GM21528 (cell line): ENCODE measurements at regions not wholly inside any gene's neighbourhood (a gene's known extent, or its start where the extent isn't known, plus 50 kb on each side); places are given as distances from the start of the nearest gene placed in this dataset.
"Not testable (repeated sequence)": the region's sequence is repeated elsewhere in the genome, so short reads cannot be mapped to it uniquely, and the experiment has no call there.

Source experiments
- ATAC-seq: cut with Tn5 transposase; IDR thresholded peaks from one replicate; pipeline ENCODE4 v1.9.1; 2021; ENCODE audit warnings: mild to moderate bottlenecking, moderate library complexity; ENCODE audit not compliant: unreplicated experiment, low FRiP score

DNA sequence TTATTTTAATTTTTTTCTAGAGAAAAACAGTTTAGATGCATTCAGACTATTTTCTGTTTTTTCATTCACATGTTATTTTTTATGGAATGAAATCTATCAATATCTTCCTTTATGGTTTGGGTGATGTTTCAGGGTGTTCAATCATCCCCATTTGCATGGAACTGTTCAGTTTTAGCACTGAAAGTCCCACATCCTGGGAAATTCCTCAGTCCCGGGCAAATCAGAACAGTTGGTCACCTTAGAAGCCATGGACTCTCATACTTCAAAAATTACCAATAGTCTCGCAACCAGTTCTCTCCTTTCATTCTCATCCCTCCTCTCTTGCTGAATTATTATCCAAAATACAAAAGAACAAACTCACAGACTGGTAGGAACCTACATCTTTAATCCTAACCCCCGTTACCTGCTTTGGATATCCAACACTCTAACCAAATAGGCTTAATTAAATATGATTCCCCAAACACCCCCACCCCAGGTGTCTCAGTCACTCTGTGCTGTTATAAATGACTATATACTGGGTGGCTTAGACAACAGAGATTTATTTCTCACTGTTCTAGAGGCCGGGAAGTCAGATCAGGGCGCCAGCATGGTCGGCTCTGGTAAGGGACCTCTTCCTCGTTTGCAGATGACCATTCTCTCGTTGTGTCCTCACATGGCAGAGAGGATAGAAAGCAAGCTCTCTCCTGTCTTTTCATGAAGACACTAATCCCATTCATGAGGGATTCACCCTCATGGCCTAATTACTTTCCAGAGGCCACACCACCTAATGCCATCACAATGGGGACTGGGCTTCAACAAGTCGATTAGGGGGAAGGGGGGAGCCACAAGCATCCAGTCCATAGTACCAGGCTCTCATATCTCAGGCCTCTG lies 57.7 kb upstream of the SLC1A4 start:
- no peak for ATAC-seq

DNA sequence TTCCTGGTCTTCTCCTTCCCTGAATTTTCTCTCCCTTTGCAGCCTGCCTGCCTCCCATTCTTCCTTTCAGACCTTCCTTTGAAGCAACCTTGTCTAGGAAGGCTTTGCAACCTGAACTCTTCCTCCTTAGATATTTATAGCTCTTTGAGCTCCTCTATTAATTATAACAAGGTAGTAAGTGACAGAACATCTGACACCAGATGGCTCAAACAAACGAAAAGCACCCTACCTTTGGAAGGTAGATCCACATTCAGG lies 57.2 kb upstream of the SLC1A4 start:
- ATAC-seq: no peak

DNA sequence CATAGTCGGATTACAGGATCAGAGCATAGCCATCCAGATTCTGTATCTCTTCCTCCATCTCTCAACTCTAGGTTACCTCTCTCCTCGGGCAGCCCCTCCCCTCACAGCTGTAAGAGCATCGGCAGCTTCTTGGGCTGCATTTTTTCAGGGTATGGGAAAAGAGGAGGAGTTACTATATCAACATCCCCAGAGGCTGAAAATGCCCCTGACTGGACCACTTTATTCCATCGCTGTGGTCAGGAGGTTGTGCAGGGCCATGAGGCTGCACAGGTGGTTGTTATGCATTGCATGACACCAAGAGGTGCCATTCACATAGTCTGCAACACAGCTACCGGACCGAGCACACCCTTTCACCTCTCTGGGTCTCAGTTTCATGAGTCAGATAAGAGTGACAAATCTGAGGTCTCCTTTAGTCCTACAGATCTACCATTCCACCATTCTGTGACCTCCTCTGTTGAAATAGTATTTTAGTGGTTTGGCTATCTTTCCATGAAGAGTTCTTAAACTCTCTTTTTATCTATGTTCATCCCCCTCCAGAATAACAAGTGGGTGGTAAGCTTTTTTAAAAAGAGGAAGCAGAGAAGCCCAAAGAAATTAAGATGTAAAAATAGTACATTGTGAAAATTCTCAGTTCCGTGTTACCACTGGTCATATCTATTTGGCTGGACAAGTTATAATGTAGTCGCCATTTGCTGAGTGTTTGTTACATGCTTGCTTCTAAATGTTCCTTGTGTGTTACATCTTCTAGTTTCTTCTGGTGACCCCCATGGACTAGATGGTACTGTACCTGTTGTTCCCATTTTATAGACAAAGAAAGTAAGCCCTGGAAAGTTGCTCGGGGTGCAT lies 56.6 kb upstream of the SLC1A4 start:
- ATAC-seq: peak; percentile 81

DNA sequence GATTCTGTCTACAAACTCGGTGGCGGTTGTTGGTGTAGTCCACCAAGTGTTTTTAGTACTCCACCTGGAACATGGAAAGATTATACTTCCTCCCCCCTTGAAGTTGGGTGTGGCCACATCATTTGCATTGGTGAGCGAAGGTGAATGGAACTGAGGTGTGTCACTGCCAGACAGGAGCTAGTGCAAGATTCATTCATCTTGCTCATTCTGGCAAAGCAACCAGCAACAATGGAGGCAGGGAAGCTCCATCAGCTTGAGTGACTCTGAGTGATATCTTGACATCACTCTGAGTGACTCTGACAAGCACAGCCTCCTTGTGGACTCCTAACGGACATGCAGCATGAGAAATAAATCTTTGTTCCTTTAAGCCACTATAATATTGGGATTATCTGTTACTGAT lies 54.7 kb upstream of the SLC1A4 start:
- ATAC-seq: no peak

DNA sequence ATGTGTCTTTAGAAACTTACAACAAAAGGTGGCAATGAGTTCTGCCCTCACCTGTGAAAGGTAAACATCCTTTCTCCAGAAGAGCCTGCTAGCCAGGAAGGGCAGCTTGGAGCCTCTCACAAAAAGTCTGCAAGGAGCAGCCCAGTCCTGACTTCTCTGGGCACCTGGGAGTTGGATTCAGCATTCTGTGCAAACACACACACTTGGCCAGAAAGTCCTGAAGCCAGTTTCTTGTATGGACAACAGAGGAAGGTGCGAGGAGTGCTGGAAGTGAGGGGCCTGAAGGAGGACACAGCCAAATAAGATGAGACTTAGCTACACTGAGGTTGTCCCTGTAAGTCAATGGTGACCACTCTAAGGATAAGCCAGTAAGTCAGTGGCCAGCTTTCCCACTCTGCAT lies 52.4 kb upstream of the SLC1A4 start:
- no peak for ATAC-seq

DNA sequence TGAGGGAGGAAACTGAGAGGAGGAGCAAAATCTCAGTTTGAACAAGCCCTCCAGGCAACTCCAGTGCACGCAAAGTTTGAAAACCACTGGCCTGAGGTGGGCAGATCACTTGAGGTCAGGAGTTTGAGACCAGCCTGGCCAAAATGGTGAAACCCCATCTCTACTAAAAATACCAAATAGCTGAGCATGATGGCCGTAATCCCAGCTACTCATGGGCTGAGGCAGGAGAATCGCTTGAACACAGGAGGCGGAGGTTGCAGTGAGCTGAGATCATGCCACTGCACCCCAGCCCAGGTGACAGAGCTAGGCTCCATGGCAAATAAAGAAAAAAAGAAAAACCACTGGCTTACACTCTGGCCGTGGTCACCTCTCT lies 51.9 kb upstream of the SLC1A4 start:
- not testable (repeated sequence) for ATAC-seq

DNA sequence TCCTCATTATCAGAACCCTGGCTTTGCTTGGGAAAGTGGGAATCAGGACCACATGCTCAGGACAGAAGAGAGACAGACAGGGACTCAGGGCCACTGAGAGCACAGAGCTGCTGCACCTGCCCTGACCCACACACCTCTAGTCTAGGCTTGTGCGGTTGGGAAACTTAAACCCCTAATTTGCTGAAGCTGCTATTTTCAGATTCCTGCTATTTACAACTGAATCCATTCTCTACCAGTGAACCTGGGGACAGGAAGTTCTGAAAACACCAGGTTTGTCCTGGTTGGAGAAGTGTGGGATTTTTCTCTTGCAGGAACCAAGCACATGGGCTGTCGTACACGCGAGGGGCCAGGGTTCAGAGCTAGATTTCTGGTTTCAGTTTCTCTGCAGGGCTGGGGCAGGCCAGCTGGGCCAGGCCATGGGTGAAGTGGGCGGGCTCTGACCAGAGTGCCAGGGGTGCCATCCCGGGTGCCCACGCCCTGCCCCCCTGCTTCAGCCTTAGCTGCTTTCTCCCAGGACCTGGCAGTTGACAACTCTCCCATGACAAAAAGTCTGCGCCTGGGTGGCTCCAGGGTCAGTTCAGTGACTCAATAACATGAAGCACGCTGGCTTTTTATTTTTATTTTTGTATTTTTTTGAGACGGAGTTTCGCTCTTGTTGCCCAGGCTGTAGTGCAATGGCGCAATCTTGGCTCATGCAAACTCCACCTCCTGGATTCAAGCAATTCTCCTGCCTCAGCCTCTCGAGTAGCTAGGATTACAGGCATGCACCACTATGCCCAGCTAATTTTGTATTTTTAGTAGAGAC lies 51.3 kb upstream of the SLC1A4 start:
- peak; percentile 45 for ATAC-seq

DNA sequence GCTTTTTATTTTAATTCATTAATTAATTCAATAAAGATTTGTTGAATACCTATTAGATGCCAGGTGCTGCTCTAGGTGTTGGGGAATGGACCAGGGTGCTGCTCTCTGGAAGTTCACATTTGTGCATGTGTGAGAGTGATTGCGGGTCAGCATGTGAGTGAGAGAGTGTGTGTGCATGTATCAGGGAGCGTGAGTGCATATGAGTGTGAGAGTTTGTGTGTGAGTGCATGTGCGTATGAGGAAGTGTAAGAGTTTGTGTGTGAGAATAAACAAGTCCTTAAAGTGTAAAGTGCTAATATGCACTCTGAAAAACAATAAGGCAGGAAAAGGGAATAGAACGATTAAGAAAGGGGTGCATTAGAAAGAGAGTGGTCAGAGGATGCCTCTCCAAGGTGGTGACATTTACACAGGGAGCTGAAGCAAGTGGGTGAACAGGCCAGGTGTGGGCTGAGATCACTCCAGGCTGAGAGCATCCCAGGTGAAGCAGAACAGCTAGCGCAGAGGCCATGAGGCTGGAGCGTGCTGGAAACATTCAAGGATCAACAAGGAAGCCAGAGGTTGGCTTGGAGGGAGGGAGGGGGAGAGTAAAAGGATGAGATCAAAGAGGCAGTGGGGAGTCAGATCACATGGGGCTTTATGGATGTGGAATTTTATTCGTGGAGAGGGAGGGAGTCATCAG lies 50.5 kb upstream of the SLC1A4 start:
- no peak for ATAC-seq

DNA sequence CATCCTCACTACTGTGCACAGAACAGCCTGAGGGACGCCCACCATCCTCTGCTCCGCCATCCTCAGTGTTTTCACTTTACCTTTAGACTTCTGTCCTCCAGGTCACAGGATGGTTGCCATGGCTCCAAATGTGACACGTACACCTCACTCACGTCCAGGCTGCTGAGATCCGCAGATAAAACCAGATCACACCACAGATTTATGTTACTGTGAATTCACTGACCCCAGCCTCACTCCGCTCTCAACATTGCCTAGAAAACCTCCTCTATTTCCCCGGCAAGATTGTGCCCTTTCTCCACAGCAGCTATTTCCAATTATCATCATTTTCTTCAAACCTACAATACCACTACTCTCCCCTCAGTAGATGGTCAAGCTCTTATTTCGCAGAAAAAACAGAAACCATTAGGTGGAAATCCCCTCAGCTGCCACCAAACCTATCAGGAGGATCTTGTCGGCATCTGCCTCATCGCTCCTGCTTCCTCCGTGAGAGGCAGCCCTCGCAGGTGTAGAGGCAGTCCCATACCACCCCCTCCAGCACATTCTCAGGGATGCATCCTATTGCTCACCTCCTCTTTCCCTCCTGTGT lies 49.8 kb upstream of the SLC1A4 start:
- ATAC-seq: no peak
